Calu3 (cell line): ENCODE measurements at regions not wholly inside any gene's neighbourhood (a gene's known extent, or its start where the extent isn't known, plus 50 kb on each side); places are given as distances from the start of the nearest gene placed in this dataset.

Source experiments
- BruUV-seq: library from RNA; stranded (reverse); fragments of 400-500 nt; replicated peaks from 2 replicates; lab custom pipeline; 2021; lab: Mats Ljungman, UMichigan
- CTCF ChIA-PET: fragments of 300-600 bp; sonication (Branson Sonifier 250); formaldehyde crosslinking; loops from one replicate; lab custom pipeline; 2022; ENCODE audit warnings: antibody characterized with exemption; lab: Charles Lee
- DNase-seq: peaks from one replicate; pipeline ENCODE4 v3.0.0; 2022
- H3K27ac Mint-ChIP-seq: one replicate; pipeline ENCODE4 v1.8.0; 2022; ENCODE audit warnings: mixed read lengths; ENCODE audit not compliant: unreplicated experiment
- H3K27me3 Mint-ChIP-seq: one replicate; pipeline ENCODE4 v1.8.0; 2022; ENCODE audit warnings: mixed read lengths; ENCODE audit not compliant: unreplicated experiment
- H3K36me3 Mint-ChIP-seq: one replicate; pipeline ENCODE4 v1.8.0; 2022; ENCODE audit warnings: mild to moderate bottlenecking, moderate library complexity, mixed read lengths; ENCODE audit not compliant: insufficient read depth, unreplicated experiment
- H3K4me1 Mint-ChIP-seq: one replicate; pipeline ENCODE4 v1.8.0; 2022; ENCODE audit warnings: mild to moderate bottlenecking, low read depth, mixed read lengths; ENCODE audit not compliant: unreplicated experiment
- H3K4me3 Mint-ChIP-seq: one replicate; pipeline ENCODE4 v1.8.0; 2022; ENCODE audit warnings: mild to moderate bottlenecking, low read depth, moderate library complexity, mixed read lengths; ENCODE audit not compliant: unreplicated experiment
- H3K9me3 Mint-ChIP-seq: one replicate; pipeline ENCODE4 v1.8.0; 2022; ENCODE audit warnings: low read depth, mixed read lengths; ENCODE audit not compliant: unreplicated experiment
- intact Hi-C: fragments of 100-400 bp; cut with micrococcal nuclease; formaldehyde crosslinking; loops from one replicate; pipeline ENCODE4 v1.10.0; 2022; ENCODE audit not compliant: unreplicated experiment
- TF ChIP-seq, protein P1 (sequence below): fragments of 200-600 bp; IDR thresholded peaks from one replicate; pipeline ENCODE4 v1.8.0; 2022; ENCODE audit warnings: antibody characterized with exemption; ENCODE audit not compliant: unreplicated experiment

DNA sequence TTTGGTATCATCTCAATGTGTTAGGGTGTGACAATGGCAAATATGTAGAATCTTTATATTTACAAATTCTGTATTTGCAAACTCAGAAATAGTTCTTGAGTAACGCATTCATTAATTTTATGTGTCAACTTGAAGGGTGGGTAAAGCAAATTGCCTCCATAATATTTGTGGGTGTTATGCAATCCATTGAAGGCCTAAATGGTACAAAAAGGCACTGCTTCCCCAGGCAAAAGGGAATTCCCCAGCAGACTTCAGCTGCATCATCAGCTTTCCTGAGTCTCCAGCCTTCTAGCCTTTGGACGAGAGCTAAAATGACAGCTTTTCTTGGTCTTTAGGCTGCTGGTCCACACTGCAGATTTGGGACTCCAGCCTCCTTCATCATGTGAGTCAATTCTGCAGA lies 292.2 kb upstream of the PCDH7 start:
- no peaks in the 10 kb centered on the region for H3K36me3 Mint-ChIP-seq
- no peak for DNase-seq
- intact Hi-C loops, result no loop called here
- H3K27me3 Mint-ChIP-seq, result no peaks in the 10 kb centered on the region
- CTCF ChIA-PET, result no interaction called here
- H3K27ac Mint-ChIP-seq, result no peak overlapping the region
- no TSS peak for BruUV-seq
- TF ChIP-seq, protein P1, sequence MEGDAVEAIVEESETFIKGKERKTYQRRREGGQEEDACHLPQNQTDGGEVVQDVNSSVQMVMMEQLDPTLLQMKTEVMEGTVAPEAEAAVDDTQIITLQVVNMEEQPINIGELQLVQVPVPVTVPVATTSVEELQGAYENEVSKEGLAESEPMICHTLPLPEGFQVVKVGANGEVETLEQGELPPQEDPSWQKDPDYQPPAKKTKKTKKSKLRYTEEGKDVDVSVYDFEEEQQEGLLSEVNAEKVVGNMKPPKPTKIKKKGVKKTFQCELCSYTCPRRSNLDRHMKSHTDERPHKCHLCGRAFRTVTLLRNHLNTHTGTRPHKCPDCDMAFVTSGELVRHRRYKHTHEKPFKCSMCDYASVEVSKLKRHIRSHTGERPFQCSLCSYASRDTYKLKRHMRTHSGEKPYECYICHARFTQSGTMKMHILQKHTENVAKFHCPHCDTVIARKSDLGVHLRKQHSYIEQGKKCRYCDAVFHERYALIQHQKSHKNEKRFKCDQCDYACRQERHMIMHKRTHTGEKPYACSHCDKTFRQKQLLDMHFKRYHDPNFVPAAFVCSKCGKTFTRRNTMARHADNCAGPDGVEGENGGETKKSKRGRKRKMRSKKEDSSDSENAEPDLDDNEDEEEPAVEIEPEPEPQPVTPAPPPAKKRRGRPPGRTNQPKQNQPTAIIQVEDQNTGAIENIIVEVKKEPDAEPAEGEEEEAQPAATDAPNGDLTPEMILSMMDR, result no peak
- no peaks in the 10 kb centered on the region for H3K4me1 Mint-ChIP-seq
- H3K4me3 Mint-ChIP-seq, result no peak overlapping the region
- peaks cover 16% of the 10 kb centered on the region for H3K9me3 Mint-ChIP-seq

DNA sequence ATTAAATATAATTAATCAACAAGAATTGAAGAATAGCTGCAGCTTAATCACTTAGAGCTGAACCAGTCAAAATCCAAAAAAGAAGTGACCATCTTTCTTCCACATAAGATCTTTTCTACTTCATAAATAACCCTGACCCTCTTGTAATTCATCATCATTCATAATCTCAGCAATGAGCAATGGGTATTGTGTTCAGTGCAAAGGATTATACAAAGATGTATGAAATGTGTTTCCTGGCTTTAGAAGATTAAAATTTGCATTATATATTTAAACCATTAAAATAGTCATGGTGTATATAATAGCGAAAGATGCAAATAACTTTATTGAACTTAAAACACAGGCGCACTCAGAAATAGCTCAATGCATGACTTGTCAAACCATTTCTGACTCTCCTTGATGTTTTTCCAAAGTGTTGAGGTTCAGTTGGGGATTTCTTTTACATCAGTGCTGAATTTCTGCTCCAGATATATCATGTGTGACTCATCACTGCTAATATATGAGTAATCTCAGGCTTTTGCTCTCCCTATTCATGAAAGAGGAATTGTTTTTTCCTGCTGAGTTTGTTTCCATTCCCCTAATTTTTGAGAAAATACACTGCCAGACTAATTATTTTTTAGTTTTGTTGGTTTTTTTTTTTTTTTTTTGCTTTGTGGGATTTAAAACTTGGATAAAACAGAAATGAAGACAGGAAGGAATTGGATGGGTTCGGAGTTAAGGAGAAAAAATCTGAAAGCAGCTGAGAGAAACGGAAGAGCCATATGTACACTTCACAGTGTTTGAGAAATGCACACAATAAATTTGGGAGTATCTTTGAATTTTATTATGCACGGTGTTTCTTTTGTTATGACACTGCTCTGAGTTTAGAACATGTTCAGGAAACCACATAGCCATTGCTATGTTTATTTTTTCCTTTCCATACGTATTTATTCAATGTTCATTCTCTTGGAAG lies 290.1 kb upstream of the PCDH7 start:
- H3K4me3 Mint-ChIP-seq, result no peak overlapping the region
- H3K27me3 Mint-ChIP-seq, result no peaks in the 10 kb centered on the region
- CTCF ChIA-PET, result no interaction called here
- no peaks in the 10 kb centered on the region for H3K4me1 Mint-ChIP-seq
- TF ChIP-seq, protein P1, result no peak
- H3K27ac Mint-ChIP-seq, result no peak overlapping the region
- no TSS peak for BruUV-seq
- intact Hi-C loops, result no loop called here
- H3K9me3 Mint-ChIP-seq, result peaks cover 9% of the 10 kb centered on the region
- DNase-seq, result no peak
- no peaks in the 10 kb centered on the region for H3K36me3 Mint-ChIP-seq

DNA sequence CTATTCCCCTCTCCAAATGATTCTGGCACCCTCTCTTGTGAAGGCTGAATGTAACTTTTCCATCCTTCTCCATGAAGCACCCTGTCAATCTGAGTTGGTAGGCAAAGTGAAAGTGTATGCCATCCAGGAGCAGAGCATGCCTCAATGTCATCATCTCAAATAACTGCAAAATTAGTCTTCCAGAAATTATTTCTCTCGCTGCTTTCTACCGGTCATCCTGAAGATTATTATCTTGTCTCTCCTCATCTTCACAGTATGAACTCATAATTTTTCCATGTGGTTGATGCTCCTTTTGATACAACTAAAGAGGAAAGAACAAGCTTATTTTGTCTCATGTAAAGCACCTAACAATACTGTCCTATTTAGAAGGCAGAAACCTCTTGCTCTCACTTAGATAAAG lies 285.5 kb upstream of the PCDH7 start:
- Mint-ChIP-seq H3K4me1 (no peaks in the 10 kb centered on the region), H3K9me3 (peaks cover 6% of the 10 kb centered on the region), H3K27me3 (no peaks in the 10 kb centered on the region), H3K36me3 (no peaks in the 10 kb centered on the region), H3K27ac (no peak overlapping the region), H3K4me3 (no peak overlapping the region)
- DNase-seq, result no peak
- BruUV-seq, result no TSS peak
- TF ChIP-seq, protein P1, result no peak
- CTCF ChIA-PET, result no interaction called here
- intact Hi-C loops, result no loop called here

DNA sequence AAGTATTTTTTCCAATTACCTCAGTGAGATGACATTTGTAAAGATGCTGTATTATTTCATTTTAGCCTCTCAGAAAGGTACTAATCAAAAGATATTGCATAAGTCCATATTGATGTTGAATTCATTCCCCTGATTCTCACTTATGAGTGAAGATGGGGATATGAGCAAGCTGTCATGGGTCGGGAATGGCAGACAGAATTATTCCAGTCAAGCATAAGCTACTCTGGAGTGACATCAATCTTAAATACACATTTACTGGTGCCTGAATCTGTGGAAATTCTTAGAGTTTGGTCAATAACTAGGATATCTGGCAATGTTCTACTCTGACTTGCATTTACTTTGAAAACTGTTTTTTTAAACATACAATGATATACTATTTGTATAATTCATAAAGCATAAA lies 283.8 kb upstream of the PCDH7 start:
- peaks cover 2% of the 10 kb centered on the region for H3K9me3 Mint-ChIP-seq
- DNase-seq, result no peak
- no peak overlapping the region for H3K4me3 Mint-ChIP-seq
- CTCF ChIA-PET, result no interaction called here
- H3K4me1 Mint-ChIP-seq, result no peaks in the 10 kb centered on the region
- BruUV-seq, result no TSS peak
- no peak overlapping the region for H3K27ac Mint-ChIP-seq
- no peaks in the 10 kb centered on the region for H3K36me3 Mint-ChIP-seq
- H3K27me3 Mint-ChIP-seq, result no peaks in the 10 kb centered on the region
- intact Hi-C loops, result no loop called here
- TF ChIP-seq, protein P1, result no peak
